GM18505 (cell line): ENCODE measurements at regions not wholly inside any gene's neighbourhood (a gene's known extent, or its start where the extent isn't known, plus 50 kb on each side); places are given as distances from the start of the nearest gene placed in this dataset.
A peak's percentile ranks its signal among the peaks of the same experiment; 100 is the strongest.
"Not testable (repeated sequence)": the region's sequence is repeated elsewhere in the genome, so short reads cannot be mapped to it uniquely, and the experiment has no call there.

Experiments
- ATAC-seq: cut with Tn5 transposase; IDR thresholded peaks from one replicate; pipeline ENCODE4 v1.9.1; 2021; ENCODE audit not compliant: unreplicated experiment
- POLR2A ChIP-seq: IDR thresholded peaks from 4 replicates; pipeline ENCODE4 v1.6.1; 2011; ENCODE audit warnings: borderline replicate concordance; ENCODE audit not compliant: insufficient read depth, insufficient read length; ENCODE audit errors: extremely low read depth

- TF ChIP-seq POLR2A = no peak
- ATAC-seq = no peak
Observed at GRCh38 chr20:48366230-48366629, 461.6 kb downstream of the PREX1 start.

GRCh38 chr20:48364688-48365421 lies 462.9 kb downstream of the PREX1 start:
- no peak for TF ChIP-seq POLR2A
- ATAC-seq = no peak

GRCh38 chr20:48364055-48364454 lies 463.7 kb downstream of the PREX1 start:
- no peak for TF ChIP-seq POLR2A
- ATAC-seq = no peak

- no peak for TF ChIP-seq POLR2A
- peak; percentile 43 for ATAC-seq
Observed at GRCh38 chr20:48360342-48360975, 467.3 kb downstream of the PREX1 start.

- peak; percentile 74 for ATAC-seq
Observed at GRCh38 chr20:48359692-48360341, 468.0 kb downstream of the PREX1 start.

GRCh38 chr20:48359055-48359390 lies 468.8 kb downstream of the PREX1 start:
- ATAC-seq = not testable (repeated sequence)

More at GRCh38 chr20:48359692-48360341, 468.0 kb downstream of the PREX1 start:
- peak; percentile 32 for TF ChIP-seq POLR2A

- no peak for TF ChIP-seq POLR2A
- ATAC-seq = no peak
Observed at GRCh38 chr20:48358176-48359054, 469.4 kb downstream of the PREX1 start.

GRCh38 chr20:48357714-48358113 lies 470.1 kb downstream of the PREX1 start:
- no peak for TF ChIP-seq POLR2A
- no peak for ATAC-seq

- no peak for TF ChIP-seq POLR2A
- ATAC-seq = no peak
Observed at GRCh38 chr20:48354903-48355302, 472.9 kb downstream of the PREX1 start.

- TF ChIP-seq POLR2A = no peak
- no peak for ATAC-seq
Observed at GRCh38 chr20:48354320-48354876, 473.4 kb downstream of the PREX1 start.

GRCh38 chr20:48352628-48353027 lies 475.2 kb downstream of the PREX1 start:
- no peak for TF ChIP-seq POLR2A
- no peak for ATAC-seq

GRCh38 chr20:48352042-48352441 lies 475.8 kb downstream of the PREX1 start:
- TF ChIP-seq POLR2A = no peak
- no peak for ATAC-seq
